Left renal pelvis (tissue), 4 donors: ENCODE measurements at regions not wholly inside any gene's neighbourhood (a gene's known extent, or its start where the extent isn't known, plus 50 kb on each side); places are given as distances from the start of the nearest gene placed in this dataset.

ENCODE experiments used
- DNase-seq, 4 donors: peaks; one replicate each; pipeline ENCODE4 v3.0.0-alpha.2; 2013; ENCODE audit warnings: low read depth in 4 of 4, low spot score in 3 of 4

GRCh38 chr6:16871047-16871446, 109.8 kb upstream of the ATXN1 start:
- DNase-seq: no peak

GRCh38 chr6:16868968-16869367, 107.7 kb upstream of the ATXN1 start:
- DNase-seq: no peak

GRCh38 chr6:16857969-16858592, 96.8 kb upstream of the ATXN1 start:
- DNase-seq: no peak

- DNase-seq: no peak
Observed at GRCh38 chr6:16855460-16855859, 94.2 kb upstream of the ATXN1 start.

GRCh38 chr6:16854986-16855385, 93.7 kb upstream of the ATXN1 start:
- DNase-seq: no peak

GRCh38 chr6:16852671-16853070, 91.4 kb upstream of the ATXN1 start:
- DNase-seq: no peak

GRCh38 chr6:16851758-16852157, 90.5 kb upstream of the ATXN1 start:
- no peak for DNase-seq

GRCh38 chr6:16851044-16851540, 89.8 kb upstream of the ATXN1 start:
- no peak for DNase-seq

GRCh38 chr6:16850681-16851026, 89.4 kb upstream of the ATXN1 start:
- no peak for DNase-seq

- DNase-seq: no peak
Observed at GRCh38 chr6:16849988-16850680, 88.9 kb upstream of the ATXN1 start.

GRCh38 chr6:16849280-16849987, 88.2 kb upstream of the ATXN1 start:
- DNase-seq: no peak

GRCh38 chr6:16846399-16846778, 85.1 kb upstream of the ATXN1 start:
- DNase-seq: no peak

GRCh38 chr6:16844183-16844582, 82.9 kb upstream of the ATXN1 start:
- no peak for DNase-seq

GRCh38 chr6:16842676-16843075, 81.4 kb upstream of the ATXN1 start:
- DNase-seq: no peak

GRCh38 chr6:16841241-16841640, 80.0 kb upstream of the ATXN1 start:
- DNase-seq: no peak

GRCh38 chr6:16840725-16841124, 79.5 kb upstream of the ATXN1 start:
- no peak for DNase-seq

GRCh38 chr6:16840291-16840690, 79.0 kb upstream of the ATXN1 start:
- no peak for DNase-seq

GRCh38 chr6:16839631-16840179, 78.4 kb upstream of the ATXN1 start:
- DNase-seq: no peak

GRCh38 chr6:16837217-16837972, 76.1 kb upstream of the ATXN1 start:
- DNase-seq: no peak

GRCh38 chr6:16836144-16836981, 75.1 kb upstream of the ATXN1 start:
- no peak for DNase-seq
